K562 (cell line): ENCODE measurements at regions not wholly inside any gene's neighbourhood (a gene's known extent, or its start where the extent isn't known, plus 50 kb on each side); places are given as distances from the start of the nearest gene placed in this dataset.

Source experiments
- BCL6 ChIP-seq: fragments of 250-450 bp; sonication (Bioruptor Pico); IDR thresholded peaks from 2 replicates; pipeline ENCODE4 v1.4.0; 2020
- L3MBTL2 ChIP-seq: fragments of 450-650 bp; IDR thresholded peaks from 2 replicates; pipeline ENCODE4 v1.6.1; 2016; ENCODE audit warnings: mild to moderate bottlenecking, moderate library complexity
- MAZ ChIP-seq, 2 experiments: fragments of 450-650 bp in 1 of 2; sonication (generic) in 1 of 2; formaldehyde crosslinking; IDR thresholded peaks in 1 of 2; conservative IDR thresholded peaks in 1 of 2; 2 replicates each; pipeline versions ENCODE4 v1.4.0 to v1.5.0; 2020; ENCODE audit warnings: mild to moderate bottlenecking in 1 of 2, missing genetic modification reagents in 1 of 2
- MXI1 ChIP-seq: IDR thresholded peaks from 2 replicates; pipeline ENCODE4 v1.6.1; 2011; ENCODE audit warnings: low read depth, mild to moderate bottlenecking, improper control_type of control experiment, low read length
- NFIX ChIP-seq: fragments of 250-450 bp; sonication (Bioruptor Pico); IDR thresholded peaks from 2 replicates; pipeline ENCODE4 v1.4.0; 2020; ENCODE audit warnings: low read depth, mild to moderate bottlenecking, moderate library complexity
- PCBP2 ChIP-seq: fragments of 200-400 bp; formaldehyde crosslinking; IDR thresholded peaks from 2 replicates; pipeline ENCODE4 v1.6.1; 2018; ENCODE audit warnings: low read length, low read depth, mild to moderate bottlenecking, moderate library complexity; ENCODE audit not compliant: poor library complexity, severe bottlenecking
- PHF8 ChIP-seq: fragments of 200-600 bp; sonication (generic); IDR thresholded peaks from 2 replicates; pipeline ENCODE4 v1.6.1; 2012; ENCODE audit warnings: mixed run types, mild to moderate bottlenecking, inconsistent platforms, low read length, moderate library complexity, borderline replicate concordance
- POLR2A ChIP-seq: fragments of 450-650 bp; conservative IDR thresholded peaks from 2 replicates; pipeline ENCODE4 v1.6.1; 2016
- SMAD2 ChIP-seq: fragments of 150-350 bp; IDR thresholded peaks from 2 replicates; pipeline ENCODE4 v1.6.1; 2014; ENCODE audit warnings: low read depth, mild to moderate bottlenecking, low read length
- SREBF2 ChIP-seq: sonication (generic); formaldehyde crosslinking; IDR thresholded peaks from 2 replicates; pipeline ENCODE4 v1.4.0; 2020; ENCODE audit warnings: mild to moderate bottlenecking, missing genetic modification reagents
- ZBTB7A ChIP-seq: IDR thresholded peaks from 2 replicates; pipeline ENCODE4 v1.6.1; 2011; ENCODE audit warnings: low read depth, mild to moderate bottlenecking, low read length, moderate library complexity, borderline replicate concordance; ENCODE audit not compliant: control insufficient read depth
- ZFP36 ChIP-seq: fragments of 150-350 bp; IDR thresholded peaks from 2 replicates; pipeline ENCODE4 v1.6.1; 2018; ENCODE audit warnings: low read length, low read depth; ENCODE audit not compliant: partially characterized antibody
- ZNF165 ChIP-seq: fragments of 250-450 bp; sonication (Bioruptor Pico); IDR thresholded peaks from 2 replicates; pipeline ENCODE4 v1.4.0; 2020; ENCODE audit warnings: borderline replicate concordance
- ZNF444 ChIP-seq: fragments of 250-450 bp; sonication (Bioruptor Pico); IDR thresholded peaks from 2 replicates; pipeline ENCODE4 v1.4.0; 2020; ENCODE audit warnings: mild to moderate bottlenecking, moderate library complexity
- ZNF668 ChIP-seq: fragments of 250-450 bp; sonication (Bioruptor Pico); IDR thresholded peaks from 2 replicates; pipeline ENCODE4 v1.8.0; 2022; ENCODE audit warnings: mild to moderate bottlenecking, inconsistent platforms
- ZNF707 ChIP-seq: fragments of 250-450 bp; sonication (Bioruptor Pico); conservative IDR thresholded peaks from 2 replicates; pipeline ENCODE4 v1.8.0; 2022; ENCODE audit warnings: inconsistent platforms, mild to moderate bottlenecking, moderate library complexity
- TF ChIP-seq, protein P1 (sequence below): fragments of 450-650 bp; IDR thresholded peaks from 2 replicates; pipeline ENCODE4 v1.6.1; 2017; ENCODE audit warnings: antibody characterized with exemption, mild to moderate bottlenecking
- TF ChIP-seq, protein P2 (sequence below): sonication (generic); formaldehyde crosslinking; IDR thresholded peaks from 2 replicates; pipeline ENCODE4 v1.9.0; 2022; ENCODE audit warnings: mild to moderate bottlenecking, missing genetic modification reagents
- TF ChIP-seq, protein P3 (sequence below): sonication (generic); formaldehyde crosslinking; IDR thresholded peaks from 2 replicates; pipeline ENCODE4 v1.5.0; 2020; ENCODE audit warnings: missing genetic modification reagents
- TF ChIP-seq, protein P4 (sequence below): IDR thresholded peaks from 2 replicates; pipeline ENCODE4 v1.6.1; 2011; ENCODE audit not compliant: insufficient read length; ENCODE audit errors: extremely low read depth
- TF ChIP-seq, protein P5 (sequence below): fragments of 250-450 bp; sonication (Bioruptor Pico); IDR thresholded peaks from 2 replicates; pipeline ENCODE4 v1.4.0; 2020; ENCODE audit warnings: mild to moderate bottlenecking, moderate library complexity

DNA sequence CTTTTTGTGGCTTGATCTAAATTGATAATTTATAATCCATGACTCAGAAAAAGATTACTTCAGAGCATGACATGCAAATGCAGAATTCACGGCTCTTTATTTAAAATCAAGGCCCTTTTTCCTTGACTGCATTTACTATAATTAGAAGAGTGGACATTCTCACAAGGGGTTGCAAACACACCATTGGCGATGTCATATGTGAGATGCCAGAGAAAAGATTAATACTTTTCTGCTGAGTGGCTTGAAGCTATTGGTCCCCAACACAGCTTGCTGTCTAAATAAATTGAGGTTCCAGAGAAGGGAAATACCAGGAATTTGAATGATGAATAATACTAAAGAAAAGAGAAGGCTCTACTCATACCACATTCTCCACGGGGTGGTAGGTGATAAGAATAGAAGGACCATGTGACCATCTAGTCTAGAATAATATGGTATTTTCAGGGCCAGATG, 78.7 kb upstream of the ARID5B start (continued):
- TF ChIP-seq, protein P1, sequence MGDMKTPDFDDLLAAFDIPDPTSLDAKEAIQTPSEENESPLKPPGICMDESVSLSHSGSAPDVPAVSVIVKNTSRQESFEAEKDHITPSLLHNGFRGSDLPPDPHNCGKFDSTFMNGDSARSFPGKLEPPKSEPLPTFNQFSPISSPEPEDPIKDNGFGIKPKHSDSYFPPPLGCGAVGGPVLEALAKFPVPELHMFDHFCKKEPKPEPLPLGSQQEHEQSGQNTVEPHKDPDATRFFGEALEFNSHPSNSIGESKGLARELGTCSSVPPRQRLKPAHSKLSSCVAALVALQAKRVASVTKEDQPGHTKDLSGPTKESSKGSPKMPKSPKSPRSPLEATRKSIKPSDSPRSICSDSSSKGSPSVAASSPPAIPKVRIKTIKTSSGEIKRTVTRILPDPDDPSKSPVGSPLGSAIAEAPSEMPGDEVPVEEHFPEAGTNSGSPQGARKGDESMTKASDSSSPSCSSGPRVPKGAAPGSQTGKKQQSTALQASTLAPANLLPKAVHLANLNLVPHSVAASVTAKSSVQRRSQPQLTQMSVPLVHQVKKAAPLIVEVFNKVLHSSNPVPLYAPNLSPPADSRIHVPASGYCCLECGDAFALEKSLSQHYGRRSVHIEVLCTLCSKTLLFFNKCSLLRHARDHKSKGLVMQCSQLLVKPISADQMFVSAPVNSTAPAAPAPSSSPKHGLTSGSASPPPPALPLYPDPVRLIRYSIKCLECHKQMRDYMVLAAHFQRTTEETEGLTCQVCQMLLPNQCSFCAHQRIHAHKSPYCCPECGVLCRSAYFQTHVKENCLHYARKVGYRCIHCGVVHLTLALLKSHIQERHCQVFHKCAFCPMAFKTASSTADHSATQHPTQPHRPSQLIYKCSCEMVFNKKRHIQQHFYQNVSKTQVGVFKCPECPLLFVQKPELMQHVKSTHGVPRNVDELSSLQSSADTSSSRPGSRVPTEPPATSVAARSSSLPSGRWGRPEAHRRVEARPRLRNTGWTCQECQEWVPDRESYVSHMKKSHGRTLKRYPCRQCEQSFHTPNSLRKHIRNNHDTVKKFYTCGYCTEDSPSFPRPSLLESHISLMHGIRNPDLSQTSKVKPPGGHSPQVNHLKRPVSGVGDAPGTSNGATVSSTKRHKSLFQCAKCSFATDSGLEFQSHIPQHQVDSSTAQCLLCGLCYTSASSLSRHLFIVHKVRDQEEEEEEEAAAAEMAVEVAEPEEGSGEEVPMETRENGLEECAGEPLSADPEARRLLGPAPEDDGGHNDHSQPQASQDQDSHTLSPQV, result peak; percentile 67
- TF ChIP-seq ZNF707 (CRISPR knock-in tag) (no peak), MXI1 (no peak), PHF8 (no peak), NFIX (CRISPR knock-in tag) (no peak), SREBF2 (CRISPR knock-in tag) (no peak), ZNF165 (CRISPR knock-in tag) (no peak), ZFP36 (peak; percentile 30), POLR2A (no peak), ZNF668 (CRISPR knock-in tag) (no peak), MAZ (CRISPR knock-in tag; conservative IDR thresholded peaks at IDR 0.05 in 1 of 2, IDR thresholded peaks at IDR 0.05 in 1 of 2) (peak in 1 of 2 experiments; percentile 64; a peak in 2 of 4 replicates), BCL6 (CRISPR knock-in tag) (no peak), ZNF444 (CRISPR knock-in tag) (no peak), L3MBTL2 (peak; percentile 59), ZBTB7A (no peak), SMAD2 (no peak), PCBP2 (no peak)
- TF ChIP-seq, protein P2, sequence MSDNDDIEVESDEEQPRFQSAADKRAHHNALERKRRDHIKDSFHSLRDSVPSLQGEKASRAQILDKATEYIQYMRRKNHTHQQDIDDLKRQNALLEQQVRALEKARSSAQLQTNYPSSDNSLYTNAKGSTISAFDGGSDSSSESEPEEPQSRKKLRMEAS (CRISPR knock-in tag), result no peak
- TF ChIP-seq, protein P3, sequence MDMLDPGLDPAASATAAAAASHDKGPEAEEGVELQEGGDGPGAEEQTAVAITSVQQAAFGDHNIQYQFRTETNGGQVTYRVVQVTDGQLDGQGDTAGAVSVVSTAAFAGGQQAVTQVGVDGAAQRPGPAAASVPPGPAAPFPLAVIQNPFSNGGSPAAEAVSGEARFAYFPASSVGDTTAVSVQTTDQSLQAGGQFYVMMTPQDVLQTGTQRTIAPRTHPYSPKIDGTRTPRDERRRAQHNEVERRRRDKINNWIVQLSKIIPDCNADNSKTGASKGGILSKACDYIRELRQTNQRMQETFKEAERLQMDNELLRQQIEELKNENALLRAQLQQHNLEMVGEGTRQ (CRISPR knock-in tag), result peak; percentile 53
- TF ChIP-seq, protein P4, sequence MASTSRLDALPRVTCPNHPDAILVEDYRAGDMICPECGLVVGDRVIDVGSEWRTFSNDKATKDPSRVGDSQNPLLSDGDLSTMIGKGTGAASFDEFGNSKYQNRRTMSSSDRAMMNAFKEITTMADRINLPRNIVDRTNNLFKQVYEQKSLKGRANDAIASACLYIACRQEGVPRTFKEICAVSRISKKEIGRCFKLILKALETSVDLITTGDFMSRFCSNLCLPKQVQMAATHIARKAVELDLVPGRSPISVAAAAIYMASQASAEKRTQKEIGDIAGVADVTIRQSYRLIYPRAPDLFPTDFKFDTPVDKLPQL, result no peak
- TF ChIP-seq, protein P5, sequence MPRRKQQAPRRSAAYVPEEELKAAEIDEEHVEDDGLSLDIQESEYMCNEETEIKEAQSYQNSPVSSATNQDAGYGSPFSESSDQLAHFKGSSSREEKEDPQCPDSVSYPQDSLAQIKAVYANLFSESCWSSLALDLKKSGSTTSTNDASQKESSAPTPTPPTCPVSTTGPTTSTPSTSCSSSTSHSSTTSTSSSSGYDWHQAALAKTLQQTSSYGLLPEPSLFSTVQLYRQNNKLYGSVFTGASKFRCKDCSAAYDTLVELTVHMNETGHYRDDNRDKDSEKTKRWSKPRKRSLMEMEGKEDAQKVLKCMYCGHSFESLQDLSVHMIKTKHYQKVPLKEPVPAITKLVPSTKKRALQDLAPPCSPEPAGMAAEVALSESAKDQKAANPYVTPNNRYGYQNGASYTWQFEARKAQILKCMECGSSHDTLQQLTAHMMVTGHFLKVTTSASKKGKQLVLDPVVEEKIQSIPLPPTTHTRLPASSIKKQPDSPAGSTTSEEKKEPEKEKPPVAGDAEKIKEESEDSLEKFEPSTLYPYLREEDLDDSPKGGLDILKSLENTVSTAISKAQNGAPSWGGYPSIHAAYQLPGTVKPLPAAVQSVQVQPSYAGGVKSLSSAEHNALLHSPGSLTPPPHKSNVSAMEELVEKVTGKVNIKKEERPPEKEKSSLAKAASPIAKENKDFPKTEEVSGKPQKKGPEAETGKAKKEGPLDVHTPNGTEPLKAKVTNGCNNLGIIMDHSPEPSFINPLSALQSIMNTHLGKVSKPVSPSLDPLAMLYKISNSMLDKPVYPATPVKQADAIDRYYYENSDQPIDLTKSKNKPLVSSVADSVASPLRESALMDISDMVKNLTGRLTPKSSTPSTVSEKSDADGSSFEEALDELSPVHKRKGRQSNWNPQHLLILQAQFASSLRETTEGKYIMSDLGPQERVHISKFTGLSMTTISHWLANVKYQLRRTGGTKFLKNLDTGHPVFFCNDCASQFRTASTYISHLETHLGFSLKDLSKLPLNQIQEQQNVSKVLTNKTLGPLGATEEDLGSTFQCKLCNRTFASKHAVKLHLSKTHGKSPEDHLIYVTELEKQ (CRISPR knock-in tag), result no peak
